ENCODE measurements at regions not wholly inside any gene's neighbourhood (a gene's known extent, or its start where the extent isn't known, plus 50 kb on each side); places are given as distances from the start of the nearest gene placed in this dataset.

- TF ChIP-seq CTCF (IDR thresholded peaks at IDR 0.05) (no peak), EP300 (IDR thresholded peaks at IDR 0.05) (no peak), POLR2A (IDR thresholded peaks at IDR 0.05) (no peak)
Observed at GRCh38 chr7:66558660-66559465, 69.8 kb upstream of the KCTD7 start.

All from ovary (tissue), 3 donors.